CD4-positive, alpha-beta T cell treated with Interleukin-15 for 4 hours (primary cell): ENCODE measurements at regions not wholly inside any gene's neighbourhood (a gene's known extent, or its start where the extent isn't known, plus 50 kb on each side); places are given as distances from the start of the nearest gene placed in this dataset.
A peak's percentile ranks its signal among the peaks of the same experiment; 100 is the strongest.
"Not testable (repeated sequence)": the region's sequence is repeated elsewhere in the genome, so short reads cannot be mapped to it uniquely, and the experiment has no call there.

Experiments
- DNase-seq: peaks from one replicate; pipeline ENCODE4 v3.0.0-alpha.2; 2020; ENCODE audit warnings: low spot score

GRCh38 chr2:182638667-182639066 is 77.4 kb upstream of the DNAJC10 start:
- DNase-seq, result no peak

DNA sequence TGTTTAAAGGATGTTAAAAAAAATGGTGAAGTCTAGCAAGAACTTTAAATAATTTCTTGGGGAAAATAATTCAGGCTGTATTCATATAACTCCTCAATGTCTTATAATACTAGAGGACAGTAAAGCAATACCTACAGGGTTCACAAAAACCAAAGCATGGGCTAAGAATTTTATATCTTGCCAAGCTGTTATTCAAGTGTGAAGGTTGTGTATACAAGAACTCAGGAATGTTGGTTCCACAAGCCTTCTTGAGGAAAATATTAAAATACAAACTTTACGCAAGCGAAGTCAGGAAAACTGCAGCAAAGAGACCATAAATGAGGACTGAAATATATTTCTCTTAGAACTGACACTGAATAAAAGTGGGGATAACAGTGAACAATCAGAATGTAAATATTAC is 76.1 kb upstream of the DNAJC10 start:
- DNase-seq, result no peak

GRCh38 chr2:182642328-182642727 is 73.7 kb upstream of the DNAJC10 start:
- DNase-seq, result peak; percentile 12

GRCh38 chr2:182646763-182647498 is 69.1 kb upstream of the DNAJC10 start:
- DNase-seq, result no peak

DNA sequence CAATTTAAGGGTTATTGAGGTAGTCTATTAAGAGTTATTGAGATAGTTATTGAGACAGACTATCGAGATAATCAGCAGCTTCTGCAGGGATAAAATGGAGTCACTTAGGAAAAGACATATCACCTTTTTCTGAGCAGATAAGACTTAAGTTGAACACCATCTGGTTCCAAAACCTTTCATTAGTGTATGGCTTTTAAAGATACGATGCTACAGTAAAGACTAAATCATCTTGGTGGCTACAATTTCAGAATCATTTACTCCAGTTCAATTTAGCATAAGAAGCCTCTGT is 68.6 kb upstream of the DNAJC10 start:
- no peak for DNase-seq

GRCh38 chr2:182649316-182649715 is 66.7 kb upstream of the DNAJC10 start:
- DNase-seq, result no peak

DNA sequence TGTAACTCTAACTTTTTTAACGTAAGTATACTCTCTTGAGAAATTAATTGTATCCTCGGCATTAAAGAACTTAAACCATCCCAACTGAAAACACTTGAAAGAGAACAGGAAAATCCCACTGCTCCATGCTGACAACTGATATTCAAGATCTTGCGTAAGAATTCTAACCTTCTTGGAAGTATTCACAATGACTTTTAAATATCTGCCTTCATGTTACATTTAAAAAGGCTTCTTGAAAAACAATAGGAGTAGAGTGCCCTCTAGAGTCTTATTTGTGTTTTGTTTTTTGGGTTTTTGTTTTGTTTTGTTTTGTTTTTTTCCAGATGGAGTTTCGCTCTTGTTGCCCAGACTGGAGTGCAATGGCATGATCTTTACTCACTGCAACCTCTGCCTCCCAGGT is 65.4 kb upstream of the DNAJC10 start:
- DNase-seq, result no peak

DNA sequence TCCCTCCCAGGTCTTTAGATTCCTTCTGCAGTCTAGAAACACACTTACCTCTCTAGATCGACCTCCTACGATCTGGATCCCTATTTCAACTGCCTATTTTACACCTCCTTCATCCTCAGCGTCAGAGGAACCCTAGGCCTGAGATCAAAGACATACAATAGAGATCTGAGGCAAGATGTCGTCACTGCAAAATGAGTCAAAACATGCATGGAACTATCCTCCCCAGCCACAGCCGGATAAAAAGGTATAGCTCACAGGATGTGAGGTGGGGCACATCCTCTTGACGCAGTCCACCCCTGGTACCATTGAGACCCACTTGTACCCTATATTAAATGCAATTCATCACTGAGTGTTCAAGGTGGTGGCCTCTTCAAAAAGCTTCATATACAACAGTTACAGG is 63.7 kb upstream of the DNAJC10 start:
- DNase-seq, result no peak

DNA sequence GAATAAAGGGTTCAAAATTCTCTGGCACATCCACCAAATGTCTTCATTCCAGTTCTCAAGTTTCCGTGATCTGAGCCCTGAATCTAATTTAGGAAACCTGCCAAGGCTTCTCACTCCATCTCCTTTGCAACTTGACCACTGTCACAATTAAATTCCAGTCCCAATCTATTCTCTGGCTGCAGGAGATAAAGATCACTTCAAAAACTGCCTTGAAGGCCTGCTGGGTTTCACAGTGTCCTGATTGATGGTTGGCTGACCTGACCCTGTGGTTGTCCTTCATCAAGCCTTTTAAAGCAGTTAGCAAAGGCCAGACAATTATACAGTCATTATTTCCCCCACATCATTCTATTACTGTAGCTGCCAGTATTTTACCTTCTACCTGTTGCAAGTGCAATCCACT is 60.3 kb upstream of the DNAJC10 start:
- DNase-seq, result no peak

GRCh38 chr2:182664212-182664611 is 51.8 kb upstream of the DNAJC10 start:
- no peak for DNase-seq

DNA sequence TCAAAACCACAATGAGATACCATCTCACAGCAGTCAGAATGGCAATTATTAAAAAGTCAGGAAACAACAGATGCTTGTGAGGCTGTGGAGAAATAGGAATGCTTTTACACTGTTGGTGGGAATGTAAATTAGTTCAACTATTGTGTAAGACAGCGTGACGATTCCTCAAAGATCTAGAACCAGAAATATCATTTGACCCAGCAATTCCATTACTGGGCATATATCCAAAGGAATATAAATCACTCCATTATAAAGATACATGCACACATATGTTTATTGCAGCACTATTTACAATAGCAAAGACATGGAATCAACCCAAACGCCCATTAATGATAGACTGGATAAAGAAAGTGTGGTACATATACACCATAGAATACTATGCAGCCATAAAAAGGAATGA is 50.6 kb upstream of the DNAJC10 start:
- DNase-seq, result not testable (repeated sequence)
